C4-2B (cell line): ENCODE measurements at regions not wholly inside any gene's neighbourhood (a gene's known extent, or its start where the extent isn't known, plus 50 kb on each side); places are given as distances from the start of the nearest gene placed in this dataset.

Experiments
- ZFX ChIP-seq: fragments of 450-650 bp; IDR thresholded peaks from 2 replicates; pipeline ENCODE4 v1.6.1; 2017
- TF ChIP-seq, protein P1 (sequence below): fragments of 450-650 bp; conservative IDR thresholded peaks from 2 replicates; pipeline ENCODE4 v1.5.1; 2017; ENCODE audit warnings: mild to moderate bottlenecking

DNA sequence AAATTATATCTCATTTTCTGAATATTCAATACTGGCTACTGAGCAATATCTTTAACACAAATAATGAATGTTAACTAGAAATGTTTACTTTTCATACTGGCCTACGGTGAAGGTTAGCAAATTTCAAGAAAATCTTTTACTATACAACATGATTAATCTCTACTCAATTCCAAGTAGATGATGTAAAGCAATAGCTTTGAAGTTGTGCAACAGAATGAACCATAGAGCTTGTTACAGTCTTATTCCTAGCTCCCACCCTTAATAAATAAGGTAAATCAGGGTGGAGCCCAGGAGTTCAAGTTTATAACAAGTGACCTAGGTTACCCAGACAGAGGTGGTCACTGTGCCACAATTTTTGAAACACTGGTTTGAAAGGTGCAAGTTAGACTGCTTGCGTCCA is 1678.1 kb downstream of the KCNT2 start:
- TF ChIP-seq, protein P1, sequence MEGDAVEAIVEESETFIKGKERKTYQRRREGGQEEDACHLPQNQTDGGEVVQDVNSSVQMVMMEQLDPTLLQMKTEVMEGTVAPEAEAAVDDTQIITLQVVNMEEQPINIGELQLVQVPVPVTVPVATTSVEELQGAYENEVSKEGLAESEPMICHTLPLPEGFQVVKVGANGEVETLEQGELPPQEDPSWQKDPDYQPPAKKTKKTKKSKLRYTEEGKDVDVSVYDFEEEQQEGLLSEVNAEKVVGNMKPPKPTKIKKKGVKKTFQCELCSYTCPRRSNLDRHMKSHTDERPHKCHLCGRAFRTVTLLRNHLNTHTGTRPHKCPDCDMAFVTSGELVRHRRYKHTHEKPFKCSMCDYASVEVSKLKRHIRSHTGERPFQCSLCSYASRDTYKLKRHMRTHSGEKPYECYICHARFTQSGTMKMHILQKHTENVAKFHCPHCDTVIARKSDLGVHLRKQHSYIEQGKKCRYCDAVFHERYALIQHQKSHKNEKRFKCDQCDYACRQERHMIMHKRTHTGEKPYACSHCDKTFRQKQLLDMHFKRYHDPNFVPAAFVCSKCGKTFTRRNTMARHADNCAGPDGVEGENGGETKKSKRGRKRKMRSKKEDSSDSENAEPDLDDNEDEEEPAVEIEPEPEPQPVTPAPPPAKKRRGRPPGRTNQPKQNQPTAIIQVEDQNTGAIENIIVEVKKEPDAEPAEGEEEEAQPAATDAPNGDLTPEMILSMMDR = no peak
- no peak for TF ChIP-seq ZFX
